GM12878 (cell line): ENCODE measurements at regions not wholly inside any gene's neighbourhood (a gene's known extent, or its start where the extent isn't known, plus 50 kb on each side); places are given as distances from the start of the nearest gene placed in this dataset.

Experiments used
- ATAC-seq: fragments of 200-7000 bp; cut with Tn5 transposase; 3 replicates; pipeline ENCODE4 v1.9.1; 2020; ENCODE audit warnings: mild to moderate bottlenecking, moderate library complexity
- BruUV-seq: library from RNA; stranded (reverse); fragments of 400-500 nt; replicated peaks from 2 replicates; lab custom pipeline; 2021; lab: Mats Ljungman, UMichigan
- CTCF ChIA-PET: fragments of 300-600 bp; sonication (Branson Sonifier 250); formaldehyde crosslinking; extraction: SDS; loops from one replicate; lab custom pipeline; 2021; ENCODE audit warnings: inconsistent platforms; lab: Yijun Ruan, JAX
- POLR2A ChIA-PET: fragments of 350-600 bp; formaldehyde crosslinking; extraction: SDS; loops from one replicate; lab custom pipeline; 2021; ENCODE audit warnings: inconsistent platforms; lab: Charles Lee
- RAD21 ChIA-PET: fragments of 300-600 bp; sonication (Branson Sonifier 250); formaldehyde crosslinking; loops from one replicate; lab custom pipeline; 2023; ENCODE audit warnings: antibody characterized with exemption; ENCODE audit not compliant: unreplicated experiment; lab: Charles Lee
- SMC1A ChIA-PET: fragments of 300-600 bp; sonication (Branson Sonifier 250); formaldehyde crosslinking; loops from one replicate; lab custom pipeline; 2023; ENCODE audit not compliant: unreplicated experiment, uncharacterized antibody; lab: Charles Lee
- DNase-seq: peaks from one replicate; pipeline ENCODE4 v3.0.0-alpha.2; 2011; ENCODE audit warnings: low read depth, low spot score
- FAIRE-seq: peaks from 3 replicates; lab custom pipeline; 2011; peaks lifted over from hg19 to GRCh38; lab: Jason Lieb, UNC
- H2AFZ ChIP-seq: 2 replicates; pipeline ENCODE4 v1.6.0; 2011; ENCODE audit warnings: low read depth, low read length, control low read depth; ENCODE audit not compliant: control insufficient read depth
- H3K27ac ChIP-seq: 2 replicates; pipeline ENCODE4 v1.5.1; 2011; ENCODE audit warnings: control low read depth; ENCODE audit not compliant: control insufficient read depth, insufficient read depth
- H3K27me3 ChIP-seq, 2 experiments: replicated peaks in 1 of 2; 2 replicates each; pipeline versions ENCODE4 v1.6.0 to v1.6.1; 2011; ENCODE audit warnings: low read length in 1 of 2; ENCODE audit not compliant: control insufficient read depth in 2 of 2, insufficient read depth in 2 of 2
- H3K36me3 ChIP-seq, 2 experiments: 2 replicates each; pipeline ENCODE4 v1.5.1; 2011; ENCODE audit warnings: low read length in 1 of 2; ENCODE audit not compliant: control insufficient read depth in 2 of 2, insufficient read depth in 2 of 2
- H3K4me1 ChIP-seq: 2 replicates; pipeline ENCODE4 v1.6.1; 2011; ENCODE audit warnings: mild to moderate bottlenecking, low read length, moderate library complexity, mixed read lengths; ENCODE audit not compliant: control insufficient read depth, insufficient read depth
- H3K4me2 ChIP-seq: 2 replicates; pipeline ENCODE4 v1.6.0; 2011; ENCODE audit warnings: control low read depth; ENCODE audit not compliant: control insufficient read depth, insufficient read depth
- H3K4me3 ChIP-seq: fragments of 200-600 bp; sonication (generic); 2 replicates; pipeline ENCODE4 v1.5.1; 2016
- H3K79me2 ChIP-seq: 2 replicates; pipeline ENCODE4 v1.6.0; 2011; ENCODE audit warnings: low read length; ENCODE audit not compliant: control insufficient read depth, insufficient read depth
- H3K9ac ChIP-seq: 2 replicates; pipeline ENCODE4 v1.8.0; 2011; ENCODE audit warnings: low read length, control low read depth, mixed read lengths; ENCODE audit not compliant: control insufficient read depth, insufficient read depth
- H3K9me3 ChIP-seq: replicated peaks from 3 replicates; pipeline ENCODE4 v1.5.1; 2011; ENCODE audit warnings: mild to moderate bottlenecking, low read length; ENCODE audit not compliant: control insufficient read depth, insufficient read depth
- H4K20me1 ChIP-seq: 2 replicates; pipeline ENCODE4 v1.6.0; 2011; ENCODE audit not compliant: control insufficient read depth, insufficient read depth
- CEBPB ChIP-seq, 2 experiments: fragments of 150-350 bp in 1 of 2; IDR thresholded peaks; 2 replicates each; pipeline ENCODE4 v1.6.1; 2012 to 2014; ENCODE audit warnings: low read depth in 2 of 2, low read length in 2 of 2, borderline replicate concordance in 1 of 2, inconsistent platforms in 1 of 2
- GATAD2B ChIP-seq: fragments of 450-650 bp; conservative IDR thresholded peaks from 2 replicates; pipeline ENCODE4 v1.6.1; 2017; ENCODE audit warnings: low read depth, mild to moderate bottlenecking, moderate library complexity
- MEF2A ChIP-seq: IDR thresholded peaks from 2 replicates; pipeline ENCODE4 v1.6.1; 2011; ENCODE audit warnings: low read depth, mild to moderate bottlenecking, low read length, moderate library complexity; ENCODE audit not compliant: insufficient read depth
- MTA3 ChIP-seq: IDR thresholded peaks from 2 replicates; pipeline ENCODE4 v1.6.1; 2012; ENCODE audit warnings: low read length, inconsistent platforms, borderline replicate concordance
- MXI1 ChIP-seq: fragments of 150-350 bp; IDR thresholded peaks from 2 replicates; pipeline ENCODE4 v1.6.1; 2011; ENCODE audit warnings: low read depth, mild to moderate bottlenecking, inconsistent platforms, low read length, improper control_type of control experiment
- MYB ChIP-seq: fragments of 150-350 bp; IDR thresholded peaks from 2 replicates; pipeline ENCODE4 v1.6.1; 2014; ENCODE audit warnings: mild to moderate bottlenecking, low read depth, low read length, borderline replicate concordance
- NFYB ChIP-seq: IDR thresholded peaks from 2 replicates; pipeline ENCODE4 v1.6.1; 2011; ENCODE audit warnings: low read depth, mild to moderate bottlenecking, low read length, improper control_type of control experiment, moderate library complexity; ENCODE audit not compliant: insufficient read depth
- WGBS: methylation state at CpG from one replicate; pipeline ENCODE4 v1.1.6; 2016; ENCODE audit warnings: low lambda C conversion rate; ENCODE audit not compliant: insufficient replicate concordance, insufficient coverage; ENCODE audit errors: missing lambda C conversion rate; 5-methylcytosine and 5-hydroxymethylcytosine counted together
- in situ Hi-C: fragments of 300-500 bp; cut with MboI; formaldehyde crosslinking; loops from 9 replicates; pipeline ENCODE4 v1.14.3; 2018; ENCODE audit warnings: mixed read lengths
- intact Hi-C: fragments of 100-400 bp; cut with micrococcal nuclease; formaldehyde crosslinking; loops from one replicate; pipeline ENCODE4 v1.14.2; 2022; ENCODE audit not compliant: unreplicated experiment
- TF ChIP-seq, protein P1 (sequence below): fragments of 450-650 bp; conservative IDR thresholded peaks from 2 replicates; pipeline ENCODE4 v1.6.1; 2017; ENCODE audit warnings: mild to moderate bottlenecking, moderate library complexity
- TF ChIP-seq, protein P2 (sequence below): fragments of 450-650 bp; IDR thresholded peaks from 2 replicates; pipeline ENCODE4 v1.6.1; 2017; ENCODE audit warnings: antibody characterized with exemption, mild to moderate bottlenecking, moderate library complexity

DNA sequence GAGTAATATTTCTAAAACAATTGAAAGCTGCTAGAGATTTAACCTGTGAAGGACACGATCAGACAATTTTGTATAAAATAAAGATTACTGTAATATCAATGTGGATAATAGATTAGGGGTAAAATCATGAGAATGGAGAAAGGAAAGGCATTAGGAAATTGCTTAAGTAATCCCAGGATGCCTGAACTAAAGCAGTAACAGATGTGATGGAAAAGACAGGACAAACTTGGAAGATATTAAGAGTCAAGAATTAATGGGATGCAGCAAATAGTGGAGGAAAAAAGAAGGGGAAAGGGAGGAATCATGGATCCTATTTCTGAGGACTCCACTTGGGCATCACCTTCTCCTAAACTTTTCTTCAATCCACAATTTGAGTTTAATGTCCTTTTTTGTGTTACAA lies 437.1 kb upstream of the PMFBP1 start:
- H3K4me2 ChIP-seq, result no peak overlapping the region
- no peaks in the 10 kb centered on the region for H3K9me3 ChIP-seq
- 100% methylated on average over 1 of the region's 1 CpG for WGBS
- in situ Hi-C loops, result no loop called here
- ChIA-PET RAD21 (interaction anchor here (0.6 kb wide), 1 partner anchor 13 kb away, joined by 3 read pairs; no protein-coding TSS in a partner anchor), POLR2A (no interaction called here), SMC1A (interaction anchor here (2.1 kb wide), 1 partner anchor 55 kb away, joined by 4 read pairs; no protein-coding TSS in a partner anchor), CTCF (no interaction called here)
- H3K36me3 ChIP-seq, result no peaks in the 10 kb centered on the region
- no TSS peak for BruUV-seq
- H3K9ac ChIP-seq, result no peak overlapping the region
- no peaks in the 10 kb centered on the region for H3K27me3 ChIP-seq
- peaks cover 8% of the 10 kb centered on the region; the same call in 1 of the 2 replicates for H3K4me1 ChIP-seq
- H2AFZ ChIP-seq, result no peak overlapping the region
- intact Hi-C loops, result no loop called here
- FAIRE-seq (no peak), DNase-seq (no peak), ATAC-seq (no peak)
- no peaks in the 10 kb centered on the region for H3K79me2 ChIP-seq
- no peak for TF ChIP-seq MXI1
- no peak for TF ChIP-seq CEBPB (IDR thresholded peaks at IDR 0.05; ENCODE audit: borderline replicate concordance in 1 of 2, low read depth in 2 of 2, low read length in 2 of 2)
- TF ChIP-seq, protein P1, sequence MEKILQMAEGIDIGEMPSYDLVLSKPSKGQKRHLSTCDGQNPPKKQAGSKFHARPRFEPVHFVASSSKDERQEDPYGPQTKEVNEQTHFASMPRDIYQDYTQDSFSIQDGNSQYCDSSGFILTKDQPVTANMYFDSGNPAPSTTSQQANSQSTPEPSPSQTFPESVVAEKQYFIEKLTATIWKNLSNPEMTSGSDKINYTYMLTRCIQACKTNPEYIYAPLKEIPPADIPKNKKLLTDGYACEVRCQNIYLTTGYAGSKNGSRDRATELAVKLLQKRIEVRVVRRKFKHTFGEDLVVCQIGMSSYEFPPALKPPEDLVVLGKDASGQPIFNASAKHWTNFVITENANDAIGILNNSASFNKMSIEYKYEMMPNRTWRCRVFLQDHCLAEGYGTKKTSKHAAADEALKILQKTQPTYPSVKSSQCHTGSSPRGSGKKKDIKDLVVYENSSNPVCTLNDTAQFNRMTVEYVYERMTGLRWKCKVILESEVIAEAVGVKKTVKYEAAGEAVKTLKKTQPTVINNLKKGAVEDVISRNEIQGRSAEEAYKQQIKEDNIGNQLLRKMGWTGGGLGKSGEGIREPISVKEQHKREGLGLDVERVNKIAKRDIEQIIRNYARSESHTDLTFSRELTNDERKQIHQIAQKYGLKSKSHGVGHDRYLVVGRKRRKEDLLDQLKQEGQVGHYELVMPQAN, result no peak
- TF ChIP-seq NFYB, result no peak
- TF ChIP-seq MEF2A, result no peak
- no peak for TF ChIP-seq MTA3
- no peak for TF ChIP-seq GATAD2B
- TF ChIP-seq MYB, result no peak
- TF ChIP-seq, protein P2, sequence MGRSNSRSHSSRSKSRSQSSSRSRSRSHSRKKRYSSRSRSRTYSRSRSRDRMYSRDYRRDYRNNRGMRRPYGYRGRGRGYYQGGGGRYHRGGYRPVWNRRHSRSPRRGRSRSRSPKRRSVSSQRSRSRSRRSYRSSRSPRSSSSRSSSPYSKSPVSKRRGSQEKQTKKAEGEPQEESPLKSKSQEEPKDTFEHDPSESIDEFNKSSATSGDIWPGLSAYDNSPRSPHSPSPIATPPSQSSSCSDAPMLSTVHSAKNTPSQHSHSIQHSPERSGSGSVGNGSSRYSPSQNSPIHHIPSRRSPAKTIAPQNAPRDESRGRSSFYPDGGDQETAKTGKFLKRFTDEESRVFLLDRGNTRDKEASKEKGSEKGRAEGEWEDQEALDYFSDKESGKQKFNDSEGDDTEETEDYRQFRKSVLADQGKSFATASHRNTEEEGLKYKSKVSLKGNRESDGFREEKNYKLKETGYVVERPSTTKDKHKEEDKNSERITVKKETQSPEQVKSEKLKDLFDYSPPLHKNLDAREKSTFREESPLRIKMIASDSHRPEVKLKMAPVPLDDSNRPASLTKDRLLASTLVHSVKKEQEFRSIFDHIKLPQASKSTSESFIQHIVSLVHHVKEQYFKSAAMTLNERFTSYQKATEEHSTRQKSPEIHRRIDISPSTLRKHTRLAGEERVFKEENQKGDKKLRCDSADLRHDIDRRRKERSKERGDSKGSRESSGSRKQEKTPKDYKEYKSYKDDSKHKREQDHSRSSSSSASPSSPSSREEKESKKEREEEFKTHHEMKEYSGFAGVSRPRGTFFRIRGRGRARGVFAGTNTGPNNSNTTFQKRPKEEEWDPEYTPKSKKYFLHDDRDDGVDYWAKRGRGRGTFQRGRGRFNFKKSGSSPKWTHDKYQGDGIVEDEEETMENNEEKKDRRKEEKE, result no peak
- H3K4me3 ChIP-seq, result no peak overlapping the region
- H3K27ac ChIP-seq, result no peak overlapping the region
- H4K20me1 ChIP-seq, result no peaks in the 10 kb centered on the region
